H1 (cell line): ENCODE measurements at regions not wholly inside any gene's neighbourhood (a gene's known extent, or its start where the extent isn't known, plus 50 kb on each side); places are given as distances from the start of the nearest gene placed in this dataset.
A peak's percentile ranks its signal among the peaks of the same experiment; 100 is the strongest.

Experiments used
- CTCF ChIA-PET: fragments of 300-600 bp; sonication (Branson Sonifier 250); formaldehyde crosslinking; loops from one replicate; lab custom pipeline; 2021; ENCODE audit not compliant: partially characterized antibody; lab: Charles Lee
- POLR2A ChIA-PET: fragments of 300-600 bp; sonication (Branson Sonifier 250); formaldehyde crosslinking; loops from one replicate; lab custom pipeline; 2021; ENCODE audit warnings: inconsistent platforms; ENCODE audit not compliant: partially characterized antibody; lab: Charles Lee
- DNase-seq, 2 experiments: peaks; one replicate each; pipeline versions ENCODE4 v3.0.0 to v3.0.0-alpha.2; 2010 to 2022; ENCODE audit warnings: low spot score in 2 of 2, low read depth in 1 of 2, mixed read lengths in 1 of 2
- FAIRE-seq: peaks from 2 replicates; lab custom pipeline; 2011; peaks lifted over from hg19 to GRCh38; lab: Jason Lieb, UNC
- H2AFZ ChIP-seq: 2 replicates; pipeline ENCODE4 v1.8.1; 2012; ENCODE audit warnings: low read length, inconsistent platforms
- H2AK5ac ChIP-seq: 2 replicates; pipeline ENCODE4 v1.6.1; 2013; ENCODE audit warnings: low read depth, low read length
- H2BK120ac ChIP-seq: replicated peaks from 2 replicates; pipeline ENCODE3; 2013; ENCODE audit warnings: low read depth, low read length, inconsistent platforms
- H2BK12ac ChIP-seq: 2 replicates; pipeline ENCODE4 v1.6.1; 2013; ENCODE audit warnings: low read depth, low read length
- H2BK15ac ChIP-seq: 2 replicates; pipeline ENCODE4 v1.6.1; 2013; ENCODE audit warnings: low read length
- H2BK20ac ChIP-seq: 2 replicates; pipeline ENCODE4 v1.6.1; 2013; ENCODE audit warnings: low read length
- H2BK5ac ChIP-seq: 2 replicates; pipeline ENCODE4 v1.6.1; 2013; ENCODE audit warnings: low read depth, low read length
- H3K14ac ChIP-seq: 2 replicates; pipeline ENCODE4 v1.6.1; 2013; ENCODE audit warnings: inconsistent platforms; ENCODE audit not compliant: insufficient read length
- H3K18ac ChIP-seq: 2 replicates; pipeline ENCODE4 v1.6.1; 2013; ENCODE audit warnings: low read length; ENCODE audit errors: extremely low read depth
- H3K23ac ChIP-seq: 2 replicates; pipeline ENCODE4 v1.6.1; 2013; ENCODE audit warnings: inconsistent platforms; ENCODE audit not compliant: insufficient read length
- H3K23me2 ChIP-seq: 2 replicates; pipeline ENCODE4 v1.6.1; 2013; ENCODE audit warnings: low read depth, low read length
- H3K27ac ChIP-seq: 2 replicates; pipeline ENCODE4 v1.6.1; 2011; ENCODE audit warnings: low read depth, low read length, inconsistent platforms
- H3K27me3 ChIP-seq, 4 experiments: replicated peaks in 1 of 4; 1 replicate in 1 of 4; 2 replicates in 3 of 4; pipeline versions ENCODE4 v1.6.1 to v1.8.1; 2011 to 2013; ENCODE audit warnings: low read length in 3 of 4, mild to moderate bottlenecking in 3 of 4, inconsistent platforms in 2 of 4, mixed read lengths in 2 of 4, moderate library complexity in 1 of 4; ENCODE audit not compliant: control insufficient read depth in 3 of 4, insufficient read depth in 3 of 4; ENCODE audit errors: extremely low read depth in 1 of 4
- H3K36me3 ChIP-seq, 4 experiments: 2 replicates each; pipeline versions ENCODE4 v1.6.1 to v1.8.1; 2011 to 2013; ENCODE audit warnings: mild to moderate bottlenecking in 4 of 4, low read length in 3 of 4, moderate library complexity in 2 of 4, control low read depth in 1 of 4, inconsistent platforms in 1 of 4; ENCODE audit not compliant: insufficient read depth in 4 of 4, control insufficient read depth in 2 of 4
- H3K4ac ChIP-seq: replicated peaks from 2 replicates; pipeline ENCODE3; 2013; ENCODE audit warnings: low read length, low read depth, mixed read lengths, inconsistent platforms; ENCODE audit not compliant: insufficient read length
- H3K4me1 ChIP-seq, 4 experiments: replicated peaks in 1 of 4; 1 replicate in 1 of 4; 2 replicates in 3 of 4; pipeline versions ENCODE4 v1.6.1 to v1.8.1; 2011 to 2013; ENCODE audit warnings: low read length in 3 of 4, inconsistent platforms in 2 of 4, mixed read lengths in 1 of 4; ENCODE audit not compliant: insufficient read depth in 4 of 4, control insufficient read depth in 3 of 4
- H3K4me2 ChIP-seq, 2 experiments: 2 replicates each; pipeline versions ENCODE4 v1.6.1 to v1.8.1; 2011 to 2013; ENCODE audit warnings: low read depth in 2 of 2, low read length in 2 of 2, control low read depth in 1 of 2, inconsistent platforms in 1 of 2, mild to moderate bottlenecking in 1 of 2; ENCODE audit not compliant: insufficient read depth in 1 of 2
- H3K4me3 ChIP-seq, 4 experiments: fragments of 200-600, 300-600 bp in 1 of 4; sonication (generic), shearing (Covaris generic), sonication (Bioruptor Twin) in 1 of 4; 2 replicates each; pipeline versions ENCODE4 v1.5.1 to v1.8.1; 2011 to 2016; ENCODE audit warnings: low read length in 4 of 4, low read depth in 3 of 4, control low read depth in 2 of 4, inconsistent platforms in 2 of 4, mild to moderate bottlenecking in 2 of 4, mixed read lengths in 1 of 4, moderate library complexity in 1 of 4; ENCODE audit not compliant: insufficient read depth in 2 of 4; ENCODE audit errors: extremely low read depth in 1 of 4
- H3K56ac ChIP-seq: replicated peaks from 2 replicates; pipeline ENCODE3; 2013; ENCODE audit warnings: low read depth, mild to moderate bottlenecking, mixed read lengths, low read length, inconsistent platforms; ENCODE audit not compliant: insufficient read length
- H3K79me1 ChIP-seq: 2 replicates; pipeline ENCODE4 v1.6.1; 2013; ENCODE audit warnings: low read depth, low read length, control low read depth
- H3K79me2 ChIP-seq, 2 experiments: 2 replicates each; pipeline versions ENCODE4 v1.6.1 to v1.8.1; 2012 to 2013; ENCODE audit warnings: low read length in 2 of 2, mild to moderate bottlenecking in 2 of 2, inconsistent platforms in 1 of 2; ENCODE audit not compliant: insufficient read depth in 2 of 2, control insufficient read depth in 1 of 2
- H3K9ac ChIP-seq, 4 experiments: replicated peaks in 1 of 4; 1 replicate in 1 of 4; 2 replicates in 3 of 4; pipeline versions ENCODE4 v1.6.1 to v1.8.1; 2011 to 2013; ENCODE audit warnings: low read depth in 3 of 4, low read length in 3 of 4, control low read depth in 2 of 4, mild to moderate bottlenecking in 2 of 4, moderate library complexity in 2 of 4, inconsistent platforms in 1 of 4; ENCODE audit errors: extremely low read depth in 1 of 4
- H3K9me3 ChIP-seq, 2 experiments: 2 replicates each; pipeline versions ENCODE4 v1.6.1 to v1.8.1; 2012 to 2013; ENCODE audit warnings: mild to moderate bottlenecking in 2 of 2, moderate library complexity in 2 of 2, control low read depth in 1 of 2, inconsistent platforms in 1 of 2, low read depth in 1 of 2, low read length in 1 of 2, mixed read lengths in 1 of 2; ENCODE audit not compliant: insufficient read depth in 2 of 2
- H4K20me1 ChIP-seq, 2 experiments: replicated peaks in 1 of 2; 2 replicates each; pipeline versions ENCODE3 to v1.8.1; 2011 to 2013; ENCODE audit warnings: inconsistent platforms in 2 of 2, low read length in 2 of 2, mild to moderate bottlenecking in 1 of 2; ENCODE audit not compliant: insufficient read depth in 2 of 2, control insufficient read depth in 1 of 2
- H4K5ac ChIP-seq: 2 replicates; pipeline ENCODE4 v1.6.1; 2013; ENCODE audit warnings: low read length, low read depth, mixed read lengths, inconsistent platforms; ENCODE audit not compliant: insufficient read length
- H4K8ac ChIP-seq: 2 replicates; pipeline ENCODE4 v1.8.0; 2013; ENCODE audit warnings: mild to moderate bottlenecking, moderate library complexity, low read length, inconsistent platforms; ENCODE audit not compliant: insufficient read depth; ENCODE audit errors: extremely low read depth
- H4K91ac ChIP-seq: replicated peaks from 2 replicates; pipeline ENCODE3; 2013; ENCODE audit warnings: low read length, mixed read lengths, inconsistent platforms; ENCODE audit not compliant: insufficient read length
- CEBPB ChIP-seq: IDR thresholded peaks from 2 replicates; pipeline ENCODE4 v1.6.1; 2012; ENCODE audit warnings: low read depth, low read length
- HDAC2 ChIP-seq, 2 experiments: fragments of 300-600 bp in 1 of 2; sonication (generic) in 1 of 2; IDR thresholded peaks; 2 replicates each; pipeline ENCODE4 v1.6.1; 2011 to 2012; ENCODE audit warnings: low read depth in 2 of 2, low read length in 2 of 2, mild to moderate bottlenecking in 2 of 2, moderate library complexity in 2 of 2, borderline replicate concordance in 1 of 2, inconsistent platforms in 1 of 2
- KDM4A ChIP-seq: IDR thresholded peaks from one replicate; pipeline ENCODE4 v1.7.1; 2012; ENCODE audit warnings: low read depth, mild to moderate bottlenecking, moderate library complexity, low read length, inconsistent platforms; ENCODE audit not compliant: severe bottlenecking
- NANOG ChIP-seq: IDR thresholded peaks from 2 replicates; pipeline ENCODE4 v1.6.1; 2011; ENCODE audit warnings: low read length, low read depth, mild to moderate bottlenecking, inconsistent platforms; ENCODE audit not compliant: insufficient read depth, poor library complexity, severe bottlenecking
- POLR2AphosphoS5 ChIP-seq: IDR thresholded peaks from 2 replicates; pipeline ENCODE4 v1.6.1; 2011; ENCODE audit warnings: low read depth, low read length
- SP1 ChIP-seq: IDR thresholded peaks from 2 replicates; pipeline ENCODE4 v1.6.1; 2011; ENCODE audit warnings: low read depth, low read length
- TCF12 ChIP-seq: IDR thresholded peaks from 2 replicates; pipeline ENCODE4 v1.6.1; 2011; ENCODE audit warnings: low read depth, mild to moderate bottlenecking, low read length
- TEAD4 ChIP-seq: IDR thresholded peaks from 2 replicates; pipeline ENCODE4 v1.6.1; 2012; ENCODE audit warnings: low read depth, low read length, inconsistent platforms, mixed read lengths
- WGBS, 2 experiments: shearing (Covaris generic) in 1 of 2; methylation state at CpG; one replicate each; pipeline versions ENCODE4 v1.1.6 to v1.1.7; 2013 to 2015; ENCODE audit warnings: low lambda C conversion rate in 2 of 2, mixed read lengths in 2 of 2, inconsistent platforms in 1 of 2, low coverage in 1 of 2, missing lambda C conversion rate in 1 of 2; ENCODE audit not compliant: insufficient replicate concordance in 2 of 2, insufficient coverage in 1 of 2, insufficient read length in 1 of 2; ENCODE audit errors: extremely low coverage in 1 of 2, missing lambda C conversion rate in 1 of 2; 5-methylcytosine and 5-hydroxymethylcytosine counted together

- Histone ChIP-seq H3K79me2 (no peaks in the 10 kb centered on the region), H2BK5ac (peak overlapping the region; percentile 45; the same call in 1 of the 2 replicates), H3K4me2 (peak overlapping the region; percentile 21 to 43; a peak in 2 of 4 replicates), H3K9me3 (peaks cover 7 to 13% of the 10 kb centered on the region in 2 experiments; a peak in 3 of 4 replicates), H3K18ac (no peak overlapping the region; the same call in 1 of the 2 replicates), H3K27ac (no peak overlapping the region), H2AK5ac (no peak overlapping the region), H3K23ac (no peak overlapping the region), H3K14ac (no peak overlapping the region), H3K56ac (no peak overlapping the region), H4K20me1 (no peaks in the 10 kb centered on the region), H3K79me1 (no peaks in the 10 kb centered on the region), H3K4me1 (no peaks in the 10 kb centered on the region; a peak in 1 of 7 replicates), H3K4me3 (peak overlapping the region in 1 of 4 experiments; percentile 26; a peak in 1 of 8 replicates), H4K91ac (peak overlapping the region; percentile 54), H3K23me2 (no peaks in the 10 kb centered on the region), H4K8ac (no peak overlapping the region), H3K36me3 (peaks cover 0 to 3% (median 0%) of the 10 kb centered on the region in 4 experiments; a peak in 1 of 8 replicates), H4K5ac (no peak overlapping the region), H2BK15ac (no peak overlapping the region), H2AFZ (no peak overlapping the region), H3K9ac (no peak overlapping the region), H3K4ac (no peak overlapping the region), H2BK120ac (peak overlapping the region; percentile 47)
- whole genome bisulfite sequencing, 2 experiments = 49% methylated on average over 2 of the region's 2 CpGs; no CpG with 5 or more reads in 1 of the 2 experiments
- DNase-seq (no peak), FAIRE-seq (peak; percentile 76)
- POLR2A ChIA-PET = no interaction called here
- no peak for TF ChIP-seq KDM4A
- TF ChIP-seq CEBPB = 0 out of 2 replicates have a peak, but pooled peaks have one; percentile 51
- TF ChIP-seq POLR2AphosphoS5 = no peak
- no peak for TF ChIP-seq NANOG
- 0 out of 4 replicates have a peak, but pooled peaks of 1 of the 2 experiments have one; percentile 34 for TF ChIP-seq HDAC2 (IDR thresholded peaks at IDR 0.05; ENCODE audit: borderline replicate concordance in 1 of 2, low read depth in 2 of 2, low read length in 2 of 2)
- peak; percentile 90 for TF ChIP-seq TEAD4
- no peak for TF ChIP-seq TCF12
- TF ChIP-seq SP1 = 0 out of 2 replicates have a peak, but pooled peaks have one; percentile 26
- TF ChIP-seq, all 59 proteins: peak for 4
- no peak overlapping the region for H2BK20ac ChIP-seq
- H2BK12ac ChIP-seq = no peak overlapping the region
- no peaks in the 10 kb centered on the region for H3K27me3 ChIP-seq
- CTCF ChIA-PET = no interaction called here
Measured at GRCh38 chr3:162610261-162610660, 1113.7 kb downstream of the OTOL1 start.
